GM12892 (cell line): ENCODE measurements at regions not wholly inside any gene's neighbourhood (a gene's known extent, or its start where the extent isn't known, plus 50 kb on each side); places are given as distances from the start of the nearest gene placed in this dataset.

Experiments used
- POLR2AphosphoS5 ChIP-seq: IDR thresholded peaks from 2 replicates; pipeline ENCODE4 v1.6.1; 2011; ENCODE audit warnings: low read depth, low read length, control low read depth
- TAF1 ChIP-seq: IDR thresholded peaks from 2 replicates; pipeline ENCODE4 v1.6.1; 2011; ENCODE audit warnings: low read depth, mild to moderate bottlenecking, control low read depth, low read length, borderline replicate concordance

- TF ChIP-seq TAF1 (no peak), POLR2AphosphoS5 (no peak)
Measured at GRCh38 chr2:75287624-75288316, 88.5 kb upstream of the TACR1 start.
